PFSK-1 (cell line): ENCODE measurements at regions not wholly inside any gene's neighbourhood (a gene's known extent, or its start where the extent isn't known, plus 50 kb on each side); places are given as distances from the start of the nearest gene placed in this dataset.

Source experiments
- FOXP2 ChIP-seq: optimal IDR thresholded peaks from 2 replicates; pipeline ENCODE3; 2011; ENCODE audit warnings: borderline replicate concordance, control low read depth, inconsistent platforms; ENCODE audit not compliant: insufficient read depth; ENCODE audit errors: extremely low read length, extremely low read depth
- POLR2AphosphoS5 ChIP-seq: IDR thresholded peaks from 2 replicates; pipeline ENCODE4 v1.6.1; 2012; ENCODE audit warnings: low read depth, mild to moderate bottlenecking, control low read depth, low read length, moderate library complexity
- REST ChIP-seq, 2 experiments: IDR thresholded peaks; 2 replicates each; pipeline versions ENCODE4 v1.6.1 to v1.8.0; 2011 to 2012; ENCODE audit warnings: low read depth in 2 of 2, low read length in 2 of 2, control low read depth in 1 of 2, inconsistent platforms in 1 of 2, mild to moderate bottlenecking in 1 of 2, moderate library complexity in 1 of 2; ENCODE audit not compliant: insufficient read depth in 1 of 2
- SIN3A ChIP-seq: IDR thresholded peaks from 2 replicates; pipeline ENCODE4 v1.6.1; 2012; ENCODE audit warnings: mild to moderate bottlenecking, low read length, moderate library complexity, borderline replicate concordance; ENCODE audit not compliant: insufficient read depth
- TAF1 ChIP-seq: IDR thresholded peaks from 2 replicates; pipeline ENCODE4 v1.6.1; 2012; ENCODE audit warnings: low read length, control low read depth, borderline replicate concordance; ENCODE audit not compliant: insufficient read depth

DNA sequence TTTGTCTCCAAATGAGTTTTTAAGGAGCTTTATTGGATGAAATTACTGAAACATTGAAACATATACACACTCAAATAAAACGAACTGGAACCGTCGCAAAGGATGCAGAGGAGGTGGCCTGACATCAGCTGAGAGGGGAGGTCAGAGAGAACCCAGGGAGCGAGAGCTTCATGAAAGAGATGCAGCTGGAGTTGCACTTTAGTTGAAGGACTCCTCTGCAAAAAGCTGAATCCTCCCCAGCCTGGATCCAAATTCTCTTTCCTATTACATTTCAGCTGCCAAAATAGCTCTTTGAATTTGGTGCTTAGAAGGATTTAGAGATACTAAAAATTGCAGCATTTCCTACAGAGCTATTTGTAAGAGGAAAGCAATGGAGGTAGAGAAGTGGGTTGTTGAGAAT lies 140.0 kb upstream of the DPP6 start:
- TF ChIP-seq TAF1: no peak
- TF ChIP-seq POLR2AphosphoS5: no peak
- no peak for TF ChIP-seq SIN3A
- TF ChIP-seq REST (IDR thresholded peaks at IDR 0.05; ENCODE audit: insufficient read depth in 1 of 2, low read depth in 2 of 2, low read length in 2 of 2): no peak
- no peak for TF ChIP-seq FOXP2
